Prostate gland (tissue), 2 donors: ENCODE measurements at regions not wholly inside any gene's neighbourhood (a gene's known extent, or its start where the extent isn't known, plus 50 kb on each side); places are given as distances from the start of the nearest gene placed in this dataset.

Experiments used
- DNase-seq: peaks from one replicate; pipeline ENCODE4 v3.0.0-alpha.2; 2019; ENCODE audit warnings: low spot score
- H3K27ac ChIP-seq, 2 donors: fragments of 200-600 bp; sonication (generic); 2 replicates each; pipeline ENCODE4 v1.5.1; 2017 to 2019
- H3K27me3 ChIP-seq: fragments of 200-600 bp; sonication (generic); replicated peaks from 2 replicates; pipeline ENCODE4 v1.5.1; 2019; ENCODE audit not compliant: insufficient read depth
- H3K36me3 ChIP-seq, 2 donors: fragments of 200-600 bp; sonication (generic); 1 replicate in 1 of 2; 2 replicates in 1 of 2; pipeline versions ENCODE4 v1.5.1 to v1.8.1; 2017 to 2019
- H3K4me1 ChIP-seq: fragments of 200-600 bp; sonication (generic); replicated peaks from 2 replicates; pipeline ENCODE4 v1.5.1; 2019
- H3K4me3 ChIP-seq, 2 donors: fragments of 200-600 bp; sonication (generic); 2 replicates each; pipeline ENCODE4 v1.5.1; 2017 to 2019
- H3K9me3 ChIP-seq: fragments of 200-600 bp; sonication (generic); 2 replicates; pipeline ENCODE4 v1.5.1; 2017
- POLR2A ChIP-seq: fragments of 450-650 bp; IDR thresholded peaks from one replicate; pipeline ENCODE4 v1.6.1; 2016; ENCODE audit warnings: antibody characterized with exemption, mild to moderate bottlenecking
- POLR2AphosphoS5 ChIP-seq: sonication (generic); formaldehyde crosslinking; IDR thresholded peaks from one replicate; pipeline ENCODE4 v1.6.1; 2017; ENCODE audit warnings: antibody characterized with exemption
- WGBS: methylation state at CpG from one replicate; pipeline ENCODE4 v1.1.5; 2018; 5-methylcytosine and 5-hydroxymethylcytosine counted together
- intact Hi-C: fragments of 100-400 bp; cut with DNase I; formaldehyde crosslinking; loops from one replicate; pipeline ENCODE4 v1.14.2; 2022
- TF ChIP-seq, protein P1 (sequence below), 4 experiments: fragments of 200-600 bp in 2 of 4; fragments of 450-650 bp in 2 of 4; sonication (generic) in 2 of 4; IDR thresholded peaks; 1 replicate in 3 of 4; 2 replicates in 1 of 4; pipeline ENCODE4 v1.5.1; 2016 to 2019; ENCODE audit warnings: antibody characterized with exemption in 4 of 4, mild to moderate bottlenecking in 2 of 4, moderate library complexity in 2 of 4

- intact Hi-C loops: no loop called here
- Histone ChIP-seq H3K36me3 (no peaks in the 10 kb centered on the region), H3K27ac (no peak overlapping the region), H3K4me1 (no peaks in the 10 kb centered on the region), H3K9me3 (no peaks in the 10 kb centered on the region), H3K27me3 (no peaks in the 10 kb centered on the region), H3K4me3 (no peak overlapping the region)
- DNase-seq: no peak
- TF ChIP-seq POLR2AphosphoS5 (no peak), POLR2A (no peak)
- TF ChIP-seq, protein P1, sequence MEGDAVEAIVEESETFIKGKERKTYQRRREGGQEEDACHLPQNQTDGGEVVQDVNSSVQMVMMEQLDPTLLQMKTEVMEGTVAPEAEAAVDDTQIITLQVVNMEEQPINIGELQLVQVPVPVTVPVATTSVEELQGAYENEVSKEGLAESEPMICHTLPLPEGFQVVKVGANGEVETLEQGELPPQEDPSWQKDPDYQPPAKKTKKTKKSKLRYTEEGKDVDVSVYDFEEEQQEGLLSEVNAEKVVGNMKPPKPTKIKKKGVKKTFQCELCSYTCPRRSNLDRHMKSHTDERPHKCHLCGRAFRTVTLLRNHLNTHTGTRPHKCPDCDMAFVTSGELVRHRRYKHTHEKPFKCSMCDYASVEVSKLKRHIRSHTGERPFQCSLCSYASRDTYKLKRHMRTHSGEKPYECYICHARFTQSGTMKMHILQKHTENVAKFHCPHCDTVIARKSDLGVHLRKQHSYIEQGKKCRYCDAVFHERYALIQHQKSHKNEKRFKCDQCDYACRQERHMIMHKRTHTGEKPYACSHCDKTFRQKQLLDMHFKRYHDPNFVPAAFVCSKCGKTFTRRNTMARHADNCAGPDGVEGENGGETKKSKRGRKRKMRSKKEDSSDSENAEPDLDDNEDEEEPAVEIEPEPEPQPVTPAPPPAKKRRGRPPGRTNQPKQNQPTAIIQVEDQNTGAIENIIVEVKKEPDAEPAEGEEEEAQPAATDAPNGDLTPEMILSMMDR (IDR thresholded peaks at IDR 0.05): no peak
- 37% methylated on average over 3 of the region's 3 CpGs for WGBS
Observed at GRCh38 chr9:79980432-79980831, 408.7 kb downstream of the TLE4 start.

DNA sequence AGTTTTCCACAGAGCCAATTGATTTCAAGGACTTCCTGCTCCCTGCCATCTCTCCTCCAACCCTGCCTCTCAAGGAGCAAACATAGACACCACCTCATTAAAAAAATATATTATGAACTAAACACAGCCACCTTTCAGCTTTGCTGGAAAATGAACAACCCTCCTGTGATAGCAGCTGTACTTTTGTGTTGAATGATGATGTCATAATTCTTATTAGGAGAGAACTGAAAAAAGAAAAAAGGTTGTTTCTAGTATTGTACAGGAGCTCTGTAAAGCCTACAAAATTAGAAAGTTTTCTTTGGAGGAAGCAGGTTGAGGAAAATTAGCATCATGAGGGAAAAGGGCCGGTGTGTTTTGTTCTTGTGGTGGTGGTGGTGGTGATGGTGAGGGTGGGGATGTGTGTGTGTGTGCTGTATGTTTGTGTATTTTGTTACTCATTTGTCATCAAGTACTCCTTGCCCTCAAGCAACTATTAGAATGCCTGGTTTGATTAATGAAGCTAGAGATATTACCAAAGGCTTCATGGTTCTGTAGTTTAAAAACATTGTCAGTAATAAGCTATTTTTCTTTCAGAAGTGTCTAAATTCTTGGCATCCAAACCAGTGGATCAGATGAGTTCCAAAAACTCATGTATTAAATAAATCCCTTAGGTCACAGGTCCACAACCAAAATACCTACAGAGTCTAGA is 405.9 kb downstream of the TLE4 start:
- Histone ChIP-seq H3K9me3 (no peaks in the 10 kb centered on the region), H3K4me1 (no peaks in the 10 kb centered on the region), H3K27me3 (no peaks in the 10 kb centered on the region), H3K27ac (no peak overlapping the region), H3K36me3 (no peaks in the 10 kb centered on the region), H3K4me3 (no peak overlapping the region)
- DNase-seq: no peak
- intact Hi-C loops: no loop called here
- no peak for TF ChIP-seq POLR2A
- TF ChIP-seq, protein P1 (IDR thresholded peaks at IDR 0.05): no peak
- no peak for TF ChIP-seq POLR2AphosphoS5
- WGBS: 83% methylated on average over 1 of the region's 1 CpG

DNA sequence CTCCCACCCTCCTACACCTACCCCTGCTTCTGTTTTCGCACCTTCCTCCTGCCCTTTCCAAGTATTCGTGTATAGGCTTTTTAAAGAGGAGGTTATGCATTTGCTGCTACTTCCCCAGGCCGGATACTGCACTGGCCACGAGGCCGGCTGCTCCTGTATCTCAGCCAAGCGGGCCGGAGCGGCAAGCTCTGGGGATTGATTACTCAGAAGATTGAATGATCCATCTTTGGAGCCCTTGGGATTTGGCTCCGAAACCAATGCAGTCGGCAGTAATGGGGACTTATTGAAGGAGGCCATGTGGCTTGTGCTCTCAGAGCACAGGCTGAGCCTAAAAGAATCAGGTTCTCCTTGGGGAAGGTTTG is 405.3 kb downstream of the TLE4 start:
- no peak overlapping the region for H3K27ac ChIP-seq
- H3K9me3 ChIP-seq: no peaks in the 10 kb centered on the region
- intact Hi-C loops: no loop called here
- no peaks in the 10 kb centered on the region for H3K27me3 ChIP-seq
- TF ChIP-seq POLR2A (no peak), POLR2AphosphoS5 (no peak)
- TF ChIP-seq, protein P1 (IDR thresholded peaks at IDR 0.05): no peak
- no peaks in the 10 kb centered on the region for H3K4me1 ChIP-seq
- no peak overlapping the region for H3K4me3 ChIP-seq
- H3K36me3 ChIP-seq: no peaks in the 10 kb centered on the region
- no peak for DNase-seq
- WGBS: 93% methylated on average over 10 of the region's 10 CpGs

GRCh38 chr9:79976257-79977073 is 404.7 kb downstream of the TLE4 start:
- 72% methylated on average over 16 of the region's 16 CpGs for WGBS
- intact Hi-C loops: no loop called here
- TF ChIP-seq, protein P1 (IDR thresholded peaks at IDR 0.05): no peak
- TF ChIP-seq POLR2A (no peak), POLR2AphosphoS5 (no peak)
- Histone ChIP-seq H3K4me3 (no peak overlapping the region), H3K36me3 (no peaks in the 10 kb centered on the region), H3K9me3 (no peaks in the 10 kb centered on the region), H3K27me3 (no peaks in the 10 kb centered on the region), H3K27ac (no peak overlapping the region), H3K4me1 (no peaks in the 10 kb centered on the region)
- DNase-seq: no peak
